Gastroesophageal sphincter (tissue), 3 donors: ENCODE measurements at regions not wholly inside any gene's neighbourhood (a gene's known extent, or its start where the extent isn't known, plus 50 kb on each side); places are given as distances from the start of the nearest gene placed in this dataset.

Source experiments
- EP300 ChIP-seq: sonication (generic); formaldehyde crosslinking; IDR thresholded peaks from one replicate; pipeline ENCODE4 v1.6.1; 2017; ENCODE audit warnings: antibody characterized with exemption, mild to moderate bottlenecking
- POLR2A ChIP-seq, 2 donors: fragments of 450-650 bp; IDR thresholded peaks; one replicate each; pipeline ENCODE4 v1.6.1; 2017; ENCODE audit warnings: antibody characterized with exemption in 2 of 2, mild to moderate bottlenecking in 2 of 2, moderate library complexity in 1 of 2
- POLR2AphosphoS5 ChIP-seq: sonication (generic); formaldehyde crosslinking; IDR thresholded peaks from one replicate; pipeline ENCODE4 v1.6.1; 2017; ENCODE audit warnings: antibody characterized with exemption
- TF ChIP-seq, protein P1 (sequence below), 4 experiments: fragments of 200-600 bp in 2 of 4; fragments of 450-650 bp in 2 of 4; sonication (generic) in 1 of 4; IDR thresholded peaks; one replicate each; pipeline ENCODE4 v1.5.1; 2017 to 2019; ENCODE audit warnings: antibody characterized with exemption in 4 of 4, mild to moderate bottlenecking in 2 of 4, moderate library complexity in 2 of 4

DNA sequence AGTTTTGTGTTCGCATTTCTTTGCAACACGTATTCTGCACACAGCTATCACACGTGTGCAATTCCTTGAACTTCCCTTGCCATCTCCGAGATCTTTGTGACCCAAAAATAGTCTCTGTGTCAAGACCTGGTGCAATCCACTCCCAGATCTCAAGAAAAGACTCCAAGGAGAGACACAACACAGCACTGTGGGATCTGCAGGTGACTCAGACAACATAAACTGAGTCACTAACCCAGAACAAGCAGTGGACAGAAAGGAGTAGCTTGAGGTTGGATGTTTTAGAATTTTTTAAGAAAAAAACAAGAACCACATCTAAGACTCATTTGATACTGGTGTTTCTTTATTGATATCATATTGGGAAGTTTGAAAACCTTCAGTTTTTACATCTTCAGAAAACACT, 396.9 kb downstream of the AGTPBP1 start:
- TF ChIP-seq POLR2A (IDR thresholded peaks at IDR 0.05) (no peak), POLR2AphosphoS5 (no peak), EP300 (no peak)
- TF ChIP-seq, protein P1, sequence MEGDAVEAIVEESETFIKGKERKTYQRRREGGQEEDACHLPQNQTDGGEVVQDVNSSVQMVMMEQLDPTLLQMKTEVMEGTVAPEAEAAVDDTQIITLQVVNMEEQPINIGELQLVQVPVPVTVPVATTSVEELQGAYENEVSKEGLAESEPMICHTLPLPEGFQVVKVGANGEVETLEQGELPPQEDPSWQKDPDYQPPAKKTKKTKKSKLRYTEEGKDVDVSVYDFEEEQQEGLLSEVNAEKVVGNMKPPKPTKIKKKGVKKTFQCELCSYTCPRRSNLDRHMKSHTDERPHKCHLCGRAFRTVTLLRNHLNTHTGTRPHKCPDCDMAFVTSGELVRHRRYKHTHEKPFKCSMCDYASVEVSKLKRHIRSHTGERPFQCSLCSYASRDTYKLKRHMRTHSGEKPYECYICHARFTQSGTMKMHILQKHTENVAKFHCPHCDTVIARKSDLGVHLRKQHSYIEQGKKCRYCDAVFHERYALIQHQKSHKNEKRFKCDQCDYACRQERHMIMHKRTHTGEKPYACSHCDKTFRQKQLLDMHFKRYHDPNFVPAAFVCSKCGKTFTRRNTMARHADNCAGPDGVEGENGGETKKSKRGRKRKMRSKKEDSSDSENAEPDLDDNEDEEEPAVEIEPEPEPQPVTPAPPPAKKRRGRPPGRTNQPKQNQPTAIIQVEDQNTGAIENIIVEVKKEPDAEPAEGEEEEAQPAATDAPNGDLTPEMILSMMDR (IDR thresholded peaks at IDR 0.05): no peak
